ENCODE measurements at regions not wholly inside any gene's neighbourhood (a gene's known extent, or its start where the extent isn't known, plus 50 kb on each side); places are given as distances from the start of the nearest gene placed in this dataset.
A peak's percentile ranks its signal among the peaks of the same experiment; 100 is the strongest.

DNA sequence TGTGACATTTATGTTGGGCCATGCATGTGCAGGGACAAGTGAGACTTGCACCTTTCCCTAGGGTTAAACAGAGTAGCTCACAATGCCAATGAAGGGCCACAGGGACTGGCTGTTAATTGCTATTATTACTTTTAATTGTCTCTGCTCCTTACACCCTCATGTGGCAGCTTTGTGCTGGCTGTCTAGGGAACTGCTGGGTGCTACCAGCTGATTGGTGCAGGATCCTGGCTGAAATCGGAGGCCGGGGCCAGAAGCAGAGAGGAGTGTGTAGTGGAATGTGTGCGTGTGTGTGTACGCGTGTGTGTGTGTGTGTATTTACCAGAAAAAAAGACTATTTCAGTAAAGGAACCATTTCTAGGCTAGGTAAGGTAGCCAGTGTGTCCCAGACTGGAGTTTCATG lies 302.5 kb downstream of the CTTN start (continued):
- no peak for TF ChIP-seq CTCF (CRISPR knock-in tag; IDR thresholded peaks at IDR 0.05)
- TF ChIP-seq REST (IDR thresholded peaks at IDR 0.05; ENCODE audit: borderline replicate concordance in 1 of 2, low read depth in 1 of 2, low read length in 2 of 2): no peak
- no peak for TF ChIP-seq ZEB1 (IDR thresholded peaks at IDR 0.05; ENCODE audit: insufficient replicate concordance, low read depth)
- no peak for TF ChIP-seq SIN3A (IDR thresholded peaks at IDR 0.05; ENCODE audit: borderline replicate concordance, low read depth, low read length)

GRCh38 chr11:70702040-70702648 lies 303.8 kb downstream of the CTTN start:
- Histone ChIP-seq H3K79me2 (ENCODE audit: insufficient read depth, low read length) (peaks cover 4% of the 10 kb centered on the region), H4K20me1 (ENCODE audit: insufficient read depth, low read length) (peaks cover 6% of the 10 kb centered on the region; the same call in 1 of the 2 replicates), H3K4me2 (ENCODE audit: low read depth, low read length) (no peak overlapping the region), H3K36me3 (replicated peaks in 1 of 2; ENCODE audit: control insufficient read depth in 1 of 2, insufficient read depth in 2 of 2, low read length in 2 of 2) (peaks cover 9 to 16% of the 10 kb centered on the region in 2 experiments; a peak in 4 of 5 replicates), H3K9me3 (ENCODE audit: low read length) (no peaks in the 10 kb centered on the region), H3K4me1 (ENCODE audit: insufficient read depth, low read length) (peaks cover 39% of the 10 kb centered on the region), H2AFZ (ENCODE audit: low read length) (no peak overlapping the region), H3K4me3 (replicated peaks in 1 of 3; ENCODE audit: insufficient read depth in 1 of 3, low read depth in 2 of 3, low read length in 3 of 3) (no peak overlapping the region), H3K27me3 (ENCODE audit: control insufficient read depth in 1 of 2, insufficient read depth in 2 of 2, low read length in 2 of 2) (no peaks in the 10 kb centered on the region), H3K9ac (ENCODE audit: insufficient read depth, low read depth, low read length) (no peak overlapping the region), H3K27ac (ENCODE audit: extremely low read length, insufficient read depth, low read length) (no peak overlapping the region)
- TF ChIP-seq POLR2AphosphoS2 (IDR thresholded peaks at IDR 0.05; ENCODE audit: low read depth, low read length): no peak
- 0 out of 2 replicates have a peak, but pooled peaks have one; percentile 45 for TF ChIP-seq IKZF1 (IDR thresholded peaks at IDR 0.05)
- TF ChIP-seq, protein P1, sequence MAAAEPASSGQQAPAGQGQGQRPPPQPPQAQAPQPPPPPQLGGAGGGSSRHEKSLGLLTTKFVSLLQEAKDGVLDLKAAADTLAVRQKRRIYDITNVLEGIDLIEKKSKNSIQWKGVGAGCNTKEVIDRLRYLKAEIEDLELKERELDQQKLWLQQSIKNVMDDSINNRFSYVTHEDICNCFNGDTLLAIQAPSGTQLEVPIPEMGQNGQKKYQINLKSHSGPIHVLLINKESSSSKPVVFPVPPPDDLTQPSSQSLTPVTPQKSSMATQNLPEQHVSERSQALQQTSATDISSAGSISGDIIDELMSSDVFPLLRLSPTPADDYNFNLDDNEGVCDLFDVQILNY (CRISPR knock-in tag; conservative IDR thresholded peaks at IDR 0.05): no peak
- no peak for TF ChIP-seq AGO1 (IDR thresholded peaks at IDR 0.05; ENCODE audit: low read depth, low read length, poor library complexity, severe bottlenecking)
- no peak for TF ChIP-seq ZNF615 (CRISPR knock-in tag; IDR thresholded peaks at IDR 0.05; ENCODE audit: borderline replicate concordance)
- TF ChIP-seq ZNF782 (CRISPR knock-in tag; IDR thresholded peaks at IDR 0.05; ENCODE audit: borderline replicate concordance): no peak
- TF ChIP-seq CREB1 (IDR thresholded peaks at IDR 0.05): peak; percentile 96
- TF ChIP-seq CREB1 (CRISPR knock-in tag; IDR thresholded peaks at IDR 0.05): no peak
- TF ChIP-seq ATF7 (IDR thresholded peaks at IDR 0.05): 0 out of 2 replicates have a peak, but pooled peaks have one; percentile 15
- TF ChIP-seq ATF7 (CRISPR knock-in tag; IDR thresholded peaks at IDR 0.05): no peak
- TF ChIP-seq PLRG1 (conservative IDR thresholded peaks at IDR 0.05): 0 out of 2 replicates have a peak, but pooled peaks have one; percentile 11
- TF ChIP-seq, protein P2, sequence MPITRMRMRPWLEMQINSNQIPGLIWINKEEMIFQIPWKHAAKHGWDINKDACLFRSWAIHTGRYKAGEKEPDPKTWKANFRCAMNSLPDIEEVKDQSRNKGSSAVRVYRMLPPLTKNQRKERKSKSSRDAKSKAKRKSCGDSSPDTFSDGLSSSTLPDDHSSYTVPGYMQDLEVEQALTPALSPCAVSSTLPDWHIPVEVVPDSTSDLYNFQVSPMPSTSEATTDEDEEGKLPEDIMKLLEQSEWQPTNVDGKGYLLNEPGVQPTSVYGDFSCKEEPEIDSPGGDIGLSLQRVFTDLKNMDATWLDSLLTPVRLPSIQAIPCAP (CRISPR knock-in tag; IDR thresholded peaks at IDR 0.05; ENCODE audit: low read depth): no peak
- DNase-seq (ENCODE audit: low spot score) (no peak), FAIRE-seq (no peak), ATAC-seq (no peak)
- BruUV-seq (replicated peaks): no TSS peak
- POLR2A ChIA-PET: no interaction called here
- intact Hi-C loops (cut with micrococcal nuclease; ENCODE audit: unreplicated experiment): no loop called here
- 97% methylated on average over 4 of the region's 4 CpGs for WGBS (ENCODE audit: low lambda C conversion rate)
- CTCF ChIA-PET (ENCODE audit: low intra/inter-chr PET ratio, low total read pairs): no interaction called here
- in situ Hi-C loops (cut with HindIII; ENCODE audit: extremely low pct_ligation_motif_present, low pct_unique_long_range_greater_than_20kb): no loop called here
